ENCODE measurements at regions not wholly inside any gene's neighbourhood (a gene's known extent, or its start where the extent isn't known, plus 50 kb on each side); places are given as distances from the start of the nearest gene placed in this dataset.

DNA sequence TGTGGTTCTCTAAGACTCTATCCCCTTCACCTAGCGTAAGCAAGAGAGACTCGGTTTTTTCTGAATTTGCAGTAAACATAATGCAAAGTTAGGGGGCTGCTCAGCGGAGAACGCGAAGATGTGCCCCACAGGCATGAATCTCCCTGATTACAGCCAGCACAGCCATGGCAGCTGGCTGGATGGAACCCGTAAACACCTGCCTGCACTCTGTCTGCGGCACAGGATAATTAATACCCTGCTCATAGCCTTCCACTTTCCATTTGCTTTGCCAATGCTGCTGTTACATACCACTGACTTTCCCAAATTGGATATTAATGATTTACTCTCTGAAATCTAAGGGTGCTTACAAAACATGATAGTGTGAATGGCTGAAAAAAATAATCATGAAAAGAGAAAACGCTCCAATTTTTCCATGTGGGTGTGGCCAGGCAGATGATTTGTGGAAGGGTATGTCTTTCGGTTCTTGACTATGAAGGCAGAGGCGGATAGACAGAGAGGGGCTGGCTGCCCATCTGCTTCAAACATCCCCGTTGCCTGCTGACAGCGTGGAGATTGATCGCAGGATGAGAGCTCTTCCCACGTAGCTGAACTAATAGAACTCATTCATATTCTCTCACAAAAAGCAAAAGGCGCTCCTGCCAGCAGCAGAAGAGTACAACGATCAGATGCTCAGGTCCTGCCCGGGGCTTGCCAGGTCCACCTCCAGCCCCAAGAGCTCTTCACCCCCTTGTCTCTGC lies 193.2 kb upstream of the GHITM start:
- DNase-seq (ENCODE audit: low spot score): no peak
- H3K27ac ChIP-seq (ENCODE audit: poor library complexity, severe bottlenecking): no peak overlapping the region
- TF ChIP-seq CTCF (IDR thresholded peaks at IDR 0.05; ENCODE audit: poor library complexity, severe bottlenecking): no peak
- H3K27me3 ChIP-seq (ENCODE audit: insufficient read depth, poor library complexity, severe bottlenecking): no peaks in the 10 kb centered on the region
- no peak for ATAC-seq (ENCODE audit: low read depth)
- H3K4me1 ChIP-seq (ENCODE audit: insufficient read depth, poor library complexity, severe bottlenecking): no peaks in the 10 kb centered on the region
- H3K36me3 ChIP-seq (ENCODE audit: low read depth): no peaks in the 10 kb centered on the region
- H3K9me3 ChIP-seq (ENCODE audit: severe bottlenecking): peaks cover 2% of the 10 kb centered on the region
- H3K4me3 ChIP-seq (ENCODE audit: severe bottlenecking): no peak overlapping the region

- Histone ChIP-seq H3K27ac (ENCODE audit: poor library complexity, severe bottlenecking) (no peak overlapping the region), H3K4me3 (ENCODE audit: severe bottlenecking) (no peak overlapping the region), H3K27me3 (ENCODE audit: insufficient read depth, poor library complexity, severe bottlenecking) (no peaks in the 10 kb centered on the region), H3K4me1 (ENCODE audit: insufficient read depth, poor library complexity, severe bottlenecking) (no peaks in the 10 kb centered on the region), H3K36me3 (ENCODE audit: low read depth) (no peaks in the 10 kb centered on the region), H3K9me3 (ENCODE audit: severe bottlenecking) (no peaks in the 10 kb centered on the region)
- TF ChIP-seq CTCF (IDR thresholded peaks at IDR 0.05; ENCODE audit: poor library complexity, severe bottlenecking): no peak
- DNase-seq (ENCODE audit: low spot score): no peak
- ATAC-seq (ENCODE audit: low read depth): no peak
Measured at GRCh38 chr10:83952314-83952713, 187.0 kb upstream of the GHITM start.

DNA sequence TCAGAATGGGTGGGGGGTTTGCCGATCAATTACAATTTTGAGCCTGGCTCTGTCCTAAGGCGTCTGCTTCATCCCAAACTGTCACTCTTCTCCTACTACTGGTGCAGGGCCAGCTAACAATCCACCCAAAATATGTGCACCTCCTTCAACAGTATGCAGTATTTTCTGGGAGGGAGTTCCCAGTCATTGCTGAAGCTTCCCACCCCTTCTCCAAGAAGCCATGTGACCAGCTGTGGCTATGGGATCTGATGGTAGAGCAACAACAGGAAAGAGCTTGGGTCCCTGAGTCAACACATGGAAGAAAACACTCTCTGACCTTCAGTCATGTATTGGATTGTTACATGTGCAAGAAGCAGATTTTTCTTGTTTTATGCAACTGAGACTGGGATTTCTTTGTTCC lies 185.7 kb upstream of the GHITM start:
- Histone ChIP-seq H3K36me3 (ENCODE audit: low read depth) (no peaks in the 10 kb centered on the region), H3K4me1 (ENCODE audit: insufficient read depth, poor library complexity, severe bottlenecking) (no peaks in the 10 kb centered on the region), H3K9me3 (ENCODE audit: severe bottlenecking) (no peaks in the 10 kb centered on the region), H3K27me3 (ENCODE audit: insufficient read depth, poor library complexity, severe bottlenecking) (no peaks in the 10 kb centered on the region), H3K4me3 (ENCODE audit: severe bottlenecking) (no peak overlapping the region), H3K27ac (ENCODE audit: poor library complexity, severe bottlenecking) (no peak overlapping the region)
- no peak for ATAC-seq (ENCODE audit: low read depth)
- no peak for TF ChIP-seq CTCF (IDR thresholded peaks at IDR 0.05; ENCODE audit: poor library complexity, severe bottlenecking)
- DNase-seq (ENCODE audit: low spot score): no peak

- no peaks in the 10 kb centered on the region for H3K4me1 ChIP-seq (ENCODE audit: insufficient read depth, poor library complexity, severe bottlenecking)
- ATAC-seq (ENCODE audit: low read depth): no peak
- TF ChIP-seq CTCF (IDR thresholded peaks at IDR 0.05; ENCODE audit: poor library complexity, severe bottlenecking): no peak
Measured at GRCh38 chr10:83954193-83954799, 185.0 kb upstream of the GHITM start.

GRCh38 chr10:83955406-83955805 lies 183.9 kb upstream of the GHITM start:
- Histone ChIP-seq H3K9me3 (ENCODE audit: severe bottlenecking) (no peaks in the 10 kb centered on the region), H3K36me3 (ENCODE audit: low read depth) (no peaks in the 10 kb centered on the region), H3K27me3 (ENCODE audit: insufficient read depth, poor library complexity, severe bottlenecking) (no peaks in the 10 kb centered on the region), H3K4me3 (ENCODE audit: severe bottlenecking) (no peak overlapping the region), H3K4me1 (ENCODE audit: insufficient read depth, poor library complexity, severe bottlenecking) (no peaks in the 10 kb centered on the region), H3K27ac (ENCODE audit: poor library complexity, severe bottlenecking) (no peak overlapping the region)
- no peak for ATAC-seq (ENCODE audit: low read depth)
- no peak for DNase-seq (ENCODE audit: low spot score)
- no peak for TF ChIP-seq CTCF (IDR thresholded peaks at IDR 0.05; ENCODE audit: poor library complexity, severe bottlenecking)

More at GRCh38 chr10:83954193-83954799, 185.0 kb upstream of the GHITM start:
- no peak overlapping the region for H3K4me3 ChIP-seq (ENCODE audit: severe bottlenecking)
- H3K9me3 ChIP-seq (ENCODE audit: severe bottlenecking): no peaks in the 10 kb centered on the region
- no peaks in the 10 kb centered on the region for H3K36me3 ChIP-seq (ENCODE audit: low read depth)
- no peak overlapping the region for H3K27ac ChIP-seq (ENCODE audit: poor library complexity, severe bottlenecking)
- H3K27me3 ChIP-seq (ENCODE audit: insufficient read depth, poor library complexity, severe bottlenecking): no peaks in the 10 kb centered on the region
- DNase-seq (ENCODE audit: low spot score): no peak

Data from RWPE2 (cell line).